GM12892 (cell line): ENCODE measurements at regions not wholly inside any gene's neighbourhood (a gene's known extent, or its start where the extent isn't known, plus 50 kb on each side); places are given as distances from the start of the nearest gene placed in this dataset.

Experiments used
- POLR2A ChIP-seq: IDR thresholded peaks from 2 replicates; pipeline ENCODE4 v1.6.1; 2011; ENCODE audit warnings: low read depth, low read length, control low read depth
- POLR2AphosphoS5 ChIP-seq: IDR thresholded peaks from 2 replicates; pipeline ENCODE4 v1.6.1; 2011; ENCODE audit warnings: low read depth, low read length, control low read depth
- TAF1 ChIP-seq: IDR thresholded peaks from 2 replicates; pipeline ENCODE4 v1.6.1; 2011; ENCODE audit warnings: low read depth, mild to moderate bottlenecking, control low read depth, low read length, borderline replicate concordance

DNA sequence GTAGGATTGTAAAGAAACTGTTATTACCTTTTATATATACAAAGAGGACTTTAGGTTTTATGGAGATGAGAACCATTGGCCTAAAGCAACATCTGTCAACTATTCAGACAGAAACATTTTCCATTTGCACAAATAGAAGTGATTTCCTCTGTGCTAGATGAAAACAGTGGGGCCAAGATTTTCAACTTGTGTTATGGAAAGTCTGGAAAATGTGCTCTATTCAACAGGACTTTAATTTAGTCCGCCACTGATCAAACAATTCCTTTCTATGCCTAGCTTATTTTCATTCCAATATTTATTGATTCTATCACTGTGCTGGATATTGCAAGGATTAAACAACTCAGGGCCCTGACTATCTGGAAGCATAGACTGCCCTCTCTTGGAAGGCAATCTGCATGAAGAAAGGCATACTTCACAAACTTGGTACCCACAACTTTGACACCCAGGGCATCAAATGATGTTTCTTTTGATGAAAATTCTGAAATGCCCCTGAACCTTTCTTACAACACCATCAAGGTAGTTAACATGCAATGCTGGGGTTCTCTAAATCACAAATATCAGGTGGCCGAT, 126.6 kb upstream of the HMHB1 start:
- no peak for TF ChIP-seq POLR2AphosphoS5
- no peak for TF ChIP-seq POLR2A
- no peak for TF ChIP-seq TAF1
